HFF-Myc (cell line): ENCODE measurements at regions not wholly inside any gene's neighbourhood (a gene's known extent, or its start where the extent isn't known, plus 50 kb on each side); places are given as distances from the start of the nearest gene placed in this dataset.
"Not testable (repeated sequence)": the region's sequence is repeated elsewhere in the genome, so short reads cannot be mapped to it uniquely, and the experiment has no call there.

Experiments
- DNase-seq: peaks from one replicate; pipeline ENCODE4 v3.0.0-alpha.2; 2011; ENCODE audit warnings: low read depth; ENCODE audit errors: extremely low read depth
- H3K4me3 ChIP-seq: replicated peaks from 2 replicates; pipeline ENCODE4 v1.5.1; 2011; ENCODE audit warnings: low read depth, mild to moderate bottlenecking, control low read depth, low read length
- TF ChIP-seq, protein P1 (sequence below): IDR thresholded peaks from 2 replicates; pipeline ENCODE4 v1.5.1; 2012; ENCODE audit warnings: mild to moderate bottlenecking, low read depth, low read length, control low read depth; ENCODE audit errors: missing control alignments

DNA sequence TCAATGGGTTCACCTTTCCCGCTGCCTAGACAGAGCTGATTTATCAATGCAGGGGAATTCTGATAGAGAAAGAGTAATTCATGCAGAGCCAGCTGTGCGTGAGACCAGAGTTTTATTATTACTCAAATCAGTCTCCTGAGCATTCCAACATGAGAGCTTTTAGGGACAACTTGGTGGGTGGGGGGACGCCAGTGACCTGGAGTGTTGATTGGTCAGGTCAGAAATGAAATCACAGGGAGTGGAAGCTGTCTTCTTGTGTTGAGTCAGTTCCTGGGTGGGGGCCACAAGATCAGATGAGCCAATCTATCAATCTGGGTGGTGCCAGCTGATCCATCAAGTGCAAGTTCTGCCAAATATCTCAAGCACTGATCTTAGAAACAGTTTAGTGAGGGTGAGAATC, 99.0 kb upstream of the CAV2 start:
- no peak overlapping the region for H3K4me3 ChIP-seq
- TF ChIP-seq, protein P1, sequence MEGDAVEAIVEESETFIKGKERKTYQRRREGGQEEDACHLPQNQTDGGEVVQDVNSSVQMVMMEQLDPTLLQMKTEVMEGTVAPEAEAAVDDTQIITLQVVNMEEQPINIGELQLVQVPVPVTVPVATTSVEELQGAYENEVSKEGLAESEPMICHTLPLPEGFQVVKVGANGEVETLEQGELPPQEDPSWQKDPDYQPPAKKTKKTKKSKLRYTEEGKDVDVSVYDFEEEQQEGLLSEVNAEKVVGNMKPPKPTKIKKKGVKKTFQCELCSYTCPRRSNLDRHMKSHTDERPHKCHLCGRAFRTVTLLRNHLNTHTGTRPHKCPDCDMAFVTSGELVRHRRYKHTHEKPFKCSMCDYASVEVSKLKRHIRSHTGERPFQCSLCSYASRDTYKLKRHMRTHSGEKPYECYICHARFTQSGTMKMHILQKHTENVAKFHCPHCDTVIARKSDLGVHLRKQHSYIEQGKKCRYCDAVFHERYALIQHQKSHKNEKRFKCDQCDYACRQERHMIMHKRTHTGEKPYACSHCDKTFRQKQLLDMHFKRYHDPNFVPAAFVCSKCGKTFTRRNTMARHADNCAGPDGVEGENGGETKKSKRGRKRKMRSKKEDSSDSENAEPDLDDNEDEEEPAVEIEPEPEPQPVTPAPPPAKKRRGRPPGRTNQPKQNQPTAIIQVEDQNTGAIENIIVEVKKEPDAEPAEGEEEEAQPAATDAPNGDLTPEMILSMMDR = no peak
- no peak for DNase-seq

DNA sequence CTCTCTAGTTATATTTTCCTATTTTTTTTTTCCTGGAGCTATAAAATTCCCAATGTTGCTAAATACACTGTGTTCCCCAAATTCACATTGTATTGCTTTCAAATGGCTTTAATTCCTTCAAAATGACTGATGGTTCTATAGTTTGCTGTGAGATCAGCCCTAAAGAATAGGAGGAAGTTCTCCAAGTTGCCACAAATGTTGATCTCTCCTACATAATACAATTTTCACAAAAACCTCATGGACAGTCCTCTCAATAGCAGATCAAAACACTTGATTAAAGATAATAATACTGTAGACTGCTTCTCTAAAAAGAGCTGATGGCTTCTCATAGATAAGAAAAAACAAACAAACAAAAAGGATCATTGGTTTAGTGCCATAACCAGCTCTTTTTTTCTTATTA, 97.8 kb upstream of the CAV2 start:
- TF ChIP-seq, protein P1 = no peak
- no peak for DNase-seq
- H3K4me3 ChIP-seq = no peak overlapping the region

DNA sequence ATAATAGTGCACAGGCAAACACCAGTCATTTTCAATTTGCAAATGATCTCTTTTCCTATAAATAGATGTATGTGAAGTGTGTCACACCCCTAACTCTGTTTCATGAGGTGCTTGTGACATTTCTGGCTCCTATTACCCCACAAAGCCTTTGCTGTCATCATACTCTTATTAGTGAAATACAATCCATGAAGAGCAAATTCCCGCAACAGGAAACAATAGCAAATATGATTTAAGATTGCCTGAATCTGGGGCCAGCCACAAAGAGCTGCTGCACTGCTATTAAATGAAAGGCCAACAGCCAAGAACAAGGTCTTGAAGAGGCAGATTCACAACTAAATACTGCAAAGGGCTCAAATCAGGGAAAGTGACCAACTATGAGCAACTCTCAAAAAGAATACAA, 96.3 kb upstream of the CAV2 start:
- no peak overlapping the region for H3K4me3 ChIP-seq
- TF ChIP-seq, protein P1 = no peak
- DNase-seq = no peak

DNA sequence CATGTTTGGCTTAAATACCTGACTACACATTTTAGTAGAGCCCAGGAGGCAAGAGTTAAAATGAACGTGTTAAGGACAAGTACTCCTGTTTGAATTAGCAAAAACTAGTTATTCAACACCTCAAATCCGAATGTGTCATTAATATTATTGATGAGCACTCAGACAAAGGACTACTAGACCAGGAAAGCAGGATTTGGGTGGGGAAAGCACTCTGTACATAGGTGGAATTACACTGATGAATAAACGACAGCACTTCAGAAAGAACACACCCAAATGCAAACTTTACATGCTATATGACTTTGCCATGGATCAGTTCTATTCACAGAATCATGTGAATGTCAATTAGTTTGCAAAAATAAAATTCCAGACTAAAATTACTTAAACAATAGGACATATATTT, 95.1 kb upstream of the CAV2 start:
- TF ChIP-seq, protein P1 = no peak
- DNase-seq = no peak
- H3K4me3 ChIP-seq = no peak overlapping the region

DNA sequence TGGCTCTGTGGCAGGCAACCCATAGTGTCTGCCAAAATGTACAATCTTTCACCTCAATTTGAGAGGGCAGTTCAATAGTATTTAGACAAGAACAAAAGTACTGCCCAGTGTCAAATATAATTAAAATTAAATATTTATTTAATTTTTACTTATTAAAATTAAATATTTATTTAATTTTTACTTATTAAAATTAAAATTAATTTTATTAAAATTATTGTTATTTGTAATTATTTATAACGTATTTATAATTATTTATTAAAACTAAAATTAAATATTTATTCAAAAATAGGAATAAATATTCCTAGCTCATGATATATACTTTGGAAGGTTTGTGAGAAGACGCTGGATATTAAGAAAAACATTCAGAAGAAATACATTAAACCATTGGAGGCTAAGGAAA, 93.7 kb upstream of the CAV2 start:
- no peak for DNase-seq
- no peak overlapping the region for H3K4me3 ChIP-seq
- TF ChIP-seq, protein P1 = no peak

DNA sequence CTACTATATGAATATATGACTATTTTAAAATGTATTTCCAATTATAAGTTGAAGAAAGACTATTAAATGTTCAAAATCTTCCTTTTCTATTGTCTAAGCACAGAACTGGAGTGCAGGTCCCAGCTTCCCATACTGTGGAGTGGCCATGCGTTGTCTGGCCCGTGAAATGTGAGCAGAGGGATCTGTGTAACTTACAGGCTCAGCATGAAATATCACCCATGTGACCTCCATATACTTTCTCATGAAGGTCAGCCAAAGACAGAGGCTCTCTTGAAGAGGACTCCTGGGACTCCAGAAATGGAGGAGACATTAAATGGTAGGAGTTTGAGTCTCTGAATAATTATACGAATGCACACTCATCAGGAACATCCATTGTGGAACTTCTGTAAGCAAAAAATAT, 92.4 kb upstream of the CAV2 start:
- no peak for DNase-seq

GRCh38 chr7:116408166-116408565, 91.4 kb upstream of the CAV2 start:
- TF ChIP-seq, protein P1 = no peak
- DNase-seq = no peak
- no peak overlapping the region for H3K4me3 ChIP-seq

More for the DNA sequence above, 92.4 kb upstream of the CAV2 start:
- TF ChIP-seq, protein P1 = no peak
- no peak overlapping the region for H3K4me3 ChIP-seq

DNA sequence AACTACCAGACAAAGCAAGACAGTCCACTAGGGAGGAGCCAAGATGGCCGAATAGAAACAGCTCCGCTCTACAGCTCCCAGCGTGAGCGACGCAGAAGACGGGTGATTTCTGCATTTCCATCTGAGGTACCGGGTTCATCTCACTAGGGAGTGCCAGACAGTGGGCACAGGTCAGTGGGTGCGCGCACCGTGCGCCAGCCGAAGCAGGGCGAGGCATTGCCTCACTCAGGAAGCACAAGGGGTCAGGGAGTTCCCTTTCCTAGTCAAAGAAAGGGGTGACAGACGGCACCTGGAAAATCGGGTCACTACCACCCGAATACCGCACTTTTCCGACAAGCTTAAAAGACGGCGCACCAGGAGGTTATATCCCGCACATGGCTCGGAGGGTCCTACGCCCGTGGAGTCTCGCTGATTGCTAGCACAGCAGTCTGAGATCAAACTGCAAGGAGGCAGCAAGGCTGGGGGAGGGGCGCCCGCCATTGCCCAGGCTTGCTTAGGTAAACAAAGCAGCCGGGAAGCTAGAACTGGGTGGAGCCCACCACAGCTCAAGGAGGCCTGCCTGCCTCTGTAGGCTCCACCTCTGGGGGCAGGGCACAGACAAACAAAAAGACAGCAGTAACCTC, 90.6 kb upstream of the CAV2 start:
- H3K4me3 ChIP-seq, DNase-seq: not testable (repeated sequence)

DNA sequence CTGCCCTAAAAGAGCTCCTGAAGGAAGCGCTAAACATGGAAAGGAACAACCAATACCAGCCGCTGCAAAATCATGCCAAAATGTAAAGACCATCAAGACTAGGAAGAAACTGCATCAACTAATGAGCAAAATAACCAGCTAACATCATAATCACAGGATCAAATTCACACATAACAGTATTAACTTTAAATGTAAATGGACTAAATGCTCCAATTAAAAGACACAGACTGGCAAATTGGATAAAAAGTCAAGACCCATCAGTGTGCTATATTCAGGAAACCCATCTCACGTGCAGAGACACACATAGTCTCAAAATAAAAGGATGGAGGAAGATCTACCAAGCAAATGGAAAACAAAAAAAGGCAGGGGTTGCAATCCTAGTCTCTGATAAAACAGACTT, 88.8 kb upstream of the CAV2 start:
- DNase-seq, H3K4me3 ChIP-seq: not testable (repeated sequence)
